HG03354 (cell line): ENCODE measurements at regions not wholly inside any gene's neighbourhood (a gene's known extent, or its start where the extent isn't known, plus 50 kb on each side); places are given as distances from the start of the nearest gene placed in this dataset.
A peak's percentile ranks its signal among the peaks of the same experiment; 100 is the strongest.

Experiments used
- ATAC-seq: cut with Tn5 transposase; IDR thresholded peaks from one replicate; pipeline ENCODE4 v1.9.1; 2021; ENCODE audit warnings: mild to moderate bottlenecking; ENCODE audit not compliant: unreplicated experiment, poor library complexity, severe bottlenecking

DNA sequence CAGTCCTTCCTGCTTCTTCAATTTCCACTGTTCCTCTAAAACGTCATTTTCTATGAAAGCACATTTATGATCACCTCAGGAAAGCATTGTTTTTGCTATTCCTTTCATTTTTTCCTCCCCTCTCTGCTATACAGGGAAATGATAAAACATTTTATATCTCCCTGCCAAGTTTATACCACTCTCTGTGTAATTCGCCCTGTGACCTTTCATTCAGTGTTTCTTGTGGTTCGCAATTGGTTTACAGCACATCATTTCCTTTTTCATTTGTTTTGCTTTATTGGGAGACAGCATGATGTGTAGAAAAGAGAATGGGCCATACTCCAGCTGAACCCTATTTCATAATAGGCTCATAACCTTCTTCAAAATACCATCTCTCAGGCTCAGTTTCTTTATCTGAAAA lies 99.9 kb upstream of the RAPGEF2 start:
- ATAC-seq: no peak

DNA sequence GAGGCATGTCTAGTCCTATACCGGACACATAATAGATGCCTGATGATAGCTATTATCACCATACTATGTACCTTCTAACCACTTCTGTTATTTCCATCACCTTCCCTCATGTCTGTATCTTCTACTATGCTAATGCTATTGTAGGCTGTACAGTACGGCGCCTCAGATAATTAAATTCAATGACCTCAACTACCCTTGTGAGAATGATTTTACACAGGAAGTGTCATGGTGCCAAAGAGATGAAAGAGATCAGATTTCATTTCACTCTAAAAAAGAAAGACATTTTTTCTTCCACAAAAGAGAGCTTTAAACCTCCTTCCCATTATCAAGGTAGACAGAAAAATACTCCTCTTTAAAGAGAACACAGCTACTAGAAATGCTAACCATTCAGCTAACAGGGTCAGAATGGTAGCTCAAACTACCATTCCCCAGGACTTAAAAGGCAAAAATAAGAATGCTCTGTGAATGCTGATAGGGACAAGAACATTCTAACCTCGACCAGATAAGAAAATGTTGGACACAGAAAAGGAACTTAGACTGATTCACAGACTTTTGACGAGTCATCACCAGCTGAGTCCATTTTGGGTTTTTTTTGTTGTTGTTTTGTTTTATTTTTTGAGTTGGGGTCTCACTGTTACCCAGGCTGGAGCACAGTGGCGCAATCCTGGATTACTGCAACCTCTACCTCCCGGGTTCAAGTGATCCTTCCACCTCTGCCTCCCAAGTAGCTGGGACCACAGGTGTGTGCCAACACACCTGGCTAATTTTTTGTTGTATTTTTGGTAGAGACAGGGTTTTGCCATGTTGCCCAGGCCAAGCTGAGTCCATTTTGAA lies 99.2 kb upstream of the RAPGEF2 start:
- no peak for ATAC-seq

DNA sequence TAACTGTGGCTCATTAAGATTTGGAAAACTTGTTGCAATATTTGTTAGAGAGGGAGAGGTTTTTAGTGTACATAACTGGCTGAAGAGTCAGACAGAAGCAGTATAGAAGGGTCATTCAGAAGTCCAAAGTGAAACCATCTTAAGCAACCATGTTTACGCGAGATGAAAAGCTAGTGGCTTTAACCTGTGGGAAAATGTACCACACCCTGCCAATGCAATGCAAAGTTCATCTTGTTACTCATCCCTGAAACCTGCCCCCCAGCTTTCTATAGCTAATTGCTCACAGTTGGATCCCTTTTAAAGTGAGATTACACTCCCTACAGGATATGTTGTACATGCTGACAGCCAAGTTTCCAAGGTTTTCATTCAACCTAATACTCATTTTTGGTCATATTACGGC lies 96.7 kb upstream of the RAPGEF2 start:
- no peak for ATAC-seq

DNA sequence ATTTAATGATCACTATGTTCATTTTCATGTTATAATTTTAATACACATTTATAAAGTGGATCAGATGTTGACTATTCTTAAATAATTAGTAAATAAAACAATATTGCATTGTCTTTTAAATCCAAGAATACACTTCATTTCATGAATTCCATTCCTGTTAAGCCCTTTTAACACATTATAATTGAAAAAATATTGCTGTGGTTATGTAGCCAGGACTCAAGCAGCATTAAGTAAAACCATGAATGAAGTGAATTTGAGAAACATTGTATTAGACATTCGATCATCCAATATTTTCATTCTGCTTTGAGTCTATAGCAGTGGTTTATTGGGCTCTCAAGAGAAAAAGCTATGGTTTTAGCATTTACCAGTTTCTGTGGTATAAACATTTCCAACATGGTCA lies 94.2 kb upstream of the RAPGEF2 start:
- ATAC-seq: no peak

DNA sequence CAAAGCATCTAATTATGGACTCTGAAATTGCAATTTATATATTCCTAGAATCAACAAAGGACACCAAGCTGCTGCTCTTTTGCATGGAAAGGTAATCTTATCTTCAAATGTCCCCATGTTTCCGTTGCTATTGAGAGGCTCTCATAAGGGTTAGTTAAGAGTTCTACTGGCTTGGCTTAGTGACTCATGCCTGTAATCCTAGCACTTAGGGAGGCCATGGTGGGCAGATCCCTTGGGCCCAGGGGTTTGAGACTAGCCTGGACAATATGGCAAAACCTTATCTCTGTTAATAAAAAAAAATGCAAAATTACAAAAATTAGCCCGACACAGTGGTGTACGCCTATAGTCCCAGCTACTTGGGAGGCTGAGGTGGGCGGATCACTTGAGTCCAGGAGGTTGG lies 93.4 kb upstream of the RAPGEF2 start:
- no peak for ATAC-seq

DNA sequence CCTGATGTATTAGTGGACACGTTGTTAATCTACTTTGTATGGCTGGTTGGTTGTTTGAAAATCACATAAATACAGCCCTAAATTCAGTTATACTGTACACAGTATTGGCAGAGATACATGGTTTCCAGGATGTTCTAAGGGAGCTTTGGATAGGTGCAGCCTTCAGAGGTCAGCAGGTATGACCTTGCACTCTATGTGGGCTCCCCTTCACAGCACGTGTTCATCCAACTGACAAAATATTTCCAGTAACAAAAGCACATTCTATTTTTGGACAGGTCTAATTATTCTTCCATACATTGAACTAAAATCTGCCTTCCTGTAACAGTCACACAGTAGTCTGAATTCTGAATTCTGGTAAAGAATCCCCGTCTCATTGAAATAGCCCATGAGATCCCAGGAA lies 92.8 kb upstream of the RAPGEF2 start:
- no peak for ATAC-seq

DNA sequence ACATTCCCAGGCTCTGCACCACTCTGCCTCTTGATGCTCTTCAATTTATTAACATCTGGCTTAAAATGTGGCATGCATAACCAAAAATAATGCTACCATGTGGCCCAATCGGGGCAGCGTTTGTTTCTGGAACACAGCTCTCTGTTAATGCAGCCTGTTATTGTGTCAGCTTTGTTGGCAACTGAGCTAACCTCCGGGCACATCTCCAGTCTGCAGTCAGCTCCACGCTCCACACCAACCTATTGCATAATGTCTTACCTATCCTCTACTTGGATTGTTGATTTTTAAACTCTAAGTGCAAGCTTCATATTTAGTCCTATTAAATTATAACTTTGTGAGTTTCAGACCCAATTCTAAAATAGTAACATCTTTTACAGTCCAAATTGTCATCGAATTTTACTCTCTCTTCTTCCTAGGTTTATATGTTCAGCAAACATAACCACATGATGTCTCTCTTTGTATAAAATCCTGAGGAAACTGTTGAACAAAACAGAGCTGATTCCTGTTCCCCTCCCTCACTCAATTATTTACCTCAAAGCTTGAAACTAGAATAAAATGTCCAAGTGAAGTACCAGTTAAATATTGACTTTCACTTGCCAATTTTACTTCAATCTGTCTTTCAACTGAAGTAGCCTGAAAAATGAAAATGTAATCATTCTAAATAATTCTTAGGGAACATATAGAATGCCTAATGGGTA lies 92.2 kb upstream of the RAPGEF2 start:
- no peak for ATAC-seq

DNA sequence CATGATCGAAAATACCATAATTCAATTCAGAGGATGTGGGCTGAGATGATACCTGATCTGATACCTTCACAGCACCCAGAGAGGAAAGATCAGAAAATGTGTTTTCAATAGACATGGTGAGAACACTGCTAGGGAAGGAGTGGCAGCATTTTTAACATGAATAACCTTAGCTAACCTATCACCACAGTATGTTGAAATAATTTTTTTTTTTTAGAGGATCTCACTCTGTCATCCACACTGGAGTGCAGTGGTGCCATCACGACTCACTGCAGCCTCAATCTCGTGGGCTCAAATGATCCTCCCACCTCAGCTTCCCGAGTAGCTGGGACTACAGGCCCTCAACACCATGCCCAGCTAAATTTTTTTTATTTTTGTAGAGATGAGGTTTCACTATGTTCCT lies 90.5 kb upstream of the RAPGEF2 start:
- ATAC-seq: no peak

DNA sequence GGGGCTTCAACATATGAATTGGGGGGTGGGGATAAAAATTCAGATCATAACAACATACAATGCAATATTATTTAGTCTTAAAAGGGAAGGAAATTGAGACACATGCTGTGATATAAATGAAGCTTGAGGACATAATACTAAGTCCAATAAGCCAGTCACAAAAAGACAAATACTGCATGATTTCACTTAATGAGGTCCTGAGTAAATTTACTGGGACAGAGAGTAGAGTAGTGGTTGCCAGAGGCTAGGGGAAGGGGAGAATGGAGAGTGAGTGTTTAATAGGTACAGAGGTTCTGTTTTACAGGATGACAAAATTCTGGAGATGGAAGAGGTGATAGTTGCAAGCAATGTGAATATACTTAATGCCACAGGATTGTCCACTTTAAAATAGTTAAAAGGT lies 89.2 kb upstream of the RAPGEF2 start:
- ATAC-seq: no peak

DNA sequence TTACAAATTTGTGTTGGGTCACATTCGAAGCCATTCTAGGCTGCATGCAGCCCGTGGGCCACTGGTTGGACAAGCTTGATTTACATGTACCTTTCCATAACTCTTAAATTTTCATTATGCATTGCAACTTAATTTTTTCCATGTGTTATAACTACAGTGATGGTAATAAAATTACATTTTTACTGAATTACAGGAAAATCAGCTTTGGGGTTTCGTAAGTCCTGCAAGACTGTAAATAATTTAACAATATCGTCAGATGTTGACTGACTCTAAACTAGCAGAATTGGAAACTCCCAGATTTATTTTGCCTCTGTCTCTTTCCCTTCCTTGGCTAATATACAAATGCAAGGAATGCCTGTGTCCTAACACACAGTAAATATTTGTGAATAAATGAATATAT lies 88.0 kb upstream of the RAPGEF2 start:
- no peak for ATAC-seq

DNA sequence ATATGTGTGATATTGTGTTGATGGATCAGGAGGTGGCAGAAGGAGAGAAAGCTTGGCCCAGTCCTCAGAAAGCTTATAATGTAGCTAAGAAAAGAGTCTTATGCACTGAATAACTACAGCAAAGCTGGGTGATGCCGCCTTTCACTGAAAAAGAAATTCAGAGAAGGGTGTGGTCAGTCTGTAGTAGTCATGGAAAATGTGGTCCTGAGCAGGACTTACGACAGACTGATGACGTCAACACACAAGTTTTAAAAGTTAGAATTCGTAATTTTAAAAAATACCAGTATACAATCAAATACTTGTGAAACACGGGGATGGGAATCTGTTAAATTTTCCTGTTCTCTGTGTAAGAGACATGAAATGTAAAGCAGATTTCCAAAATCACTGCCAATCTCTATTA lies 87.0 kb upstream of the RAPGEF2 start:
- ATAC-seq: no peak

DNA sequence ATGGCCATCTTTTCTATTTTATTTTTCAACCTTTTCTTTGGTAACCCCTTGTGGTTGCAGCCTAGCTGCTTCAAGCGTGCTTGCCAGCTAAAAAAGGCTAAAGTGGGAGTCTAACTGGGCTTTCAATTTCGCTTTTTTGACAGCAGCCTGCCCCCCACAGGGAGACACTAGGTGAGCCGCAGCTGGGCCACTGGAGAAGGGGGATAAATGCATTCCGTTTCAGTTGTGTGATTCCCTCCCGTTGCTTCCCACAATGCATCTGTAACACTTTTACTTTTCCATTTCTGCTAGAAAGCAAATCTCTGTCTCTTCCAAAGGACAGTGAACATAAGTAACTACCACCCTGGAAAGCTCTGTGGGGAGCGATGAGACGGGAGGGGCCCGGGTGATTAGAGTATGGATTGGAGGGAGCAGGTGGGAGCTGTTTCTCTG lies 86.3 kb upstream of the RAPGEF2 start:
- ATAC-seq: peak; percentile 47

DNA sequence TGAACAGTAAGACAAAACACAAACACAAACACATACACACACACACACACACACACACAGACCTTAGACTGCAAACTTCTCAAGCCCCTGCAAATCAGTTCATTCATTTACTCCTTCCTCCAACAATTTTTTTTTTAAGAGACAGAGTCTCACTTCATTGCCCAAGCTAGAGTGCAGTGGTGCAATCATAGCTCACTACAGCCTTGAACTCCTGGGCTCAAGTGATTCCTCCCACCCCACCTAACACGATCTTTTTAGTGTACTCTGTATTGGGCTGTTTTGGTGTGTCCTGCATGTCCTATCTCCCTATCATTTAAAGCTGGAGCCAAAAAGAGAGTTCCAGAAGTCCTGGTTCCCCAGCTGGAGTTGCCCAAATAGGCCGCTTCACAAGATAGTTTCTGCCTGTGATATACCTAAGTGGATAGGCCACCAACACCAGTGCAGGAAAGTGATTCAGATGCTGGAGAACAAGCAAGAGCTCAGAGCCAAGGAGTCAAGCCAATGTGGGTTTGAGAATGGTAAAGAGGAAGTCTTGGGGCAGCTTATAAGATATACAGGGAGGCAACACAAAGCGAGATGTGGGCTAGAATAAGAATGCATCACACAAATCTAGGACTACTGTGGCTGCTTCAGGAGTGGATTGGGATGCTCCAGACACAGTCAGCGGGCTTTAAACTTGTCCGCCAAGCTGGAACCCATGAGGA lies 85.4 kb upstream of the RAPGEF2 start:
- peak; percentile 41 for ATAC-seq

DNA sequence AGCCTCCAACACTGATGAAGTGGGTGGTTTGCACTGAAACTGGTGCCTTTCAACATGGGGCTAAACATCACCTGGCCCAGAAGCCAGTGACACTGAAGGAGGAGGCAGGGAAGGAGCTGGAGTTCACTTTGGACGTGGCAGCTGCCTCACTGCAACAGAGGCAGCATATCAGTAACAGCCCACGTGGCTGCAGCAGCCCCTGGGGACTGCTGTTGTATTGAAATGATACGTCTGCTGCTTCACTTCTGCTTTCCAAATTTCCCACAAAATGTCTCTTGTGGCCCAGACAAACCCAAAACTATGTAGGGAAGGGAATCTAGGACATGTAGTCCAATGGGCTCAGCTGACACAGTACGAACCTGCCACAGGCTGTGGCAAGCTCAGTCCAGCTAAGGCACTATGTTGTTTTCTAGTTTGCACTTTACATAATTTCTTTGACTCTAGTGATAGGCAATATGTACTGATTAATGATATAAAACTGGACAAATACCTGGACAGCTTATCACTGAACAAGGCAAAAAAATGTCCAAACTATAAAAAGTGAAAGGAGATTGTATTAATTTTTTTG lies 84.7 kb upstream of the RAPGEF2 start:
- peak; percentile 93 for ATAC-seq

DNA sequence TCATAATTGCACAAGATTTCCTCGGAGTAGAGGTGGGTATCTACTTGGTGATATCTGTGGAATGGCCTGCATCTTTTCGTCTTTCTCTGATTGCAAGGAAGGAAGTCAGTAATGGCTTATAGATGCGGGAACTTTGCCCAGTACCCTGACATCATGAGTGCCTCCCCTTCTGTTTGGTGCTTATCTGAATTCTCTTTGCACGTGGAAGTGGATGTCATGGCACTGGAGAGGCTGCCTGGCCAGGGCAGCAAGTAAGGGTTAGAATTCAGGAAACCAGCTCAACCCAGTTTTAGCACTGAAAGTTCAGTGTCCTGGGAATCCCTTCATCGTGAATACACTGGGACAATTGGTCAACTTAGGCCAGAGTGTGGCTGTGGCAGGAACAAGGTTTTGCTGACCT lies 83.5 kb upstream of the RAPGEF2 start:
- no peak for ATAC-seq

DNA sequence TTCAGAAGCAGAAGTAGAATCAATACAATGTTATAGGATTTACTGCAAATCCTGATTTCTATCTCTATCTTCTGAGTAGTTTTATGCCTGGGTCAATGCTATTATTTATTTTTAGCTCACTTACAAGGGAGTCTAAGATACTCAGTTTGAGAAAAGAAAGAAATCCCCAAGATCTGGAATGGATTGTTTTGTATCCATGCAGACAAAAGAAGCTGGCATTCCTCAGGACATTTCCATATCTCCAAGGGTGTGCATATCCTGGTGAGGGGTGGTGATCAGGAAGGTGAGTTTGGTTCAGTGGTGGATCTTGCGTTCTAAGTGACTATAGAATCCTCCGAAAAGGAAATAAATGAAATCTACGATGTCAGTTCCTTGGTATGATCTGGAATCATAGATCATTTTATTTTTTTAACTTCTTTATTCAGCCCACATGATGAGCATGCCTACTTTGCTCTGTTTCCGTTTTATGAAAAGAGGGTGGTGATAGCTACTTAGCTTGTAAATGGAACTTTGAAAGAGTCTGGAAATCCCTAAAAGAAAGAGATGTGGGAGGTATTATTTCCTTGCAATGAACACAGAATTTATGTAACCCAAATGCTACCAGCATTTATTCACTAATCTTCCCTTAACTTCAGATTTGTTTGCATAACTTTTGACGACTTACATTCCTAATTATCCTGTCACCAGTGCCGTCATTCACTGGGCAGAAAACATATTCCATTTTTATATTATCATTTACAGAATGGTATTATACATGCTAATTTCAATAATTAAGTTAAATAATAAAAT lies 81.1 kb upstream of the RAPGEF2 start:
- ATAC-seq: no peak

DNA sequence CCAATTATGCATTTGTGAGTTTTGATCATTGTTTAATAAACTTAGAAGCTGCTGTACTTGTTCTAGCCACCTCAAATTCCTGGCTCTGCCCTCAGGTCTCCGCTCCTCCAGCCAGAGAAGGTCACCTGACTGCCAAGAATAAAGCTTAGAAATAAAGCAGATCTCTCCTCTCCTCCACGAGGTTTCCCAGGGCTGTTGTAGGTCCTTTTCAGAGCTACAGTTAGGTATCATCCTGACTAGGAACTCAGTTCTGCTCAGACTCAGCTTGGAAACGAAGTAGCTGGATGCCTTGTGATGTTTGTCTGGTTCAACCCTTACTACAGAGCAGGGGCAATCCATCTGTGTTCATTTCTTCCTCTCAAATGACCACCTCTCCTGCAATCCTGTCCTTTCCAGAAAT lies 79.1 kb upstream of the RAPGEF2 start:
- no peak for ATAC-seq

DNA sequence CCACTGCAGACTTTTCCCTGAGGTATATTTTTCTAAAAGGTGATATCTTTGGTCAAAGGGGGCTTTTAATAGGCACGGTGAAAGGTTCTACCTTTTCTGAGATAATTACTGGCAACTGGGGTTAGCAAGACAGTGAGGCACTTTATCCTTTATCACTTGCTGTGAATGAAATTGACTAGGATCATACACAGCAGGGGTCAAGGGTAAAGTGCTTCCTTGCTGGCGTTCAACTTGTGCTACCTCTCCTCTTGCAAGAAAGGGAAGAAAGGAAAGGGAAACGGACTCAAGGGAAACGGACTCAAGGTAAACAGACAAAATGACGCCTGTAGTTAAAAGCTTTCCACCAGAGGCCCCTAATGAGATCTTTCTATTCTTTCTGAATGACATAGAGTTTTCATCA lies 78.6 kb upstream of the RAPGEF2 start:
- no peak for ATAC-seq

DNA sequence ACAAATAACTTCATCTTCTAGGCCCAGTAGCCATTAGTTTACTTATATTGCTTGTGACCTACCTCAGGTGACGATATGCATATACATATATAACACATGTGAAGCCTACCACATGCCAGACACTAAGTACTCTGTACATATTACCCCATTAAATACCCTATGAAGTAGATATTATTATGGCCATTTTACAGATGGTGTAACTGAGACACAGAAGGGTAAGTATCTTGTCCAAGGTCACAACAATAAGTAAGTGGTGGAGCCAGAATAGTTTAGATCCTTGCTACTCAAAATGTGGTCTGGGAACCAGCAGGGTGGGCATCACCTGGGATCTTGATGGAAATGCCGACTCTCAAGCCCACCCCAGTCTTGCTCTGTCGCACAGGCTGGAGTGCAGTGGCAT lies 78.1 kb upstream of the RAPGEF2 start:
- ATAC-seq: no peak

DNA sequence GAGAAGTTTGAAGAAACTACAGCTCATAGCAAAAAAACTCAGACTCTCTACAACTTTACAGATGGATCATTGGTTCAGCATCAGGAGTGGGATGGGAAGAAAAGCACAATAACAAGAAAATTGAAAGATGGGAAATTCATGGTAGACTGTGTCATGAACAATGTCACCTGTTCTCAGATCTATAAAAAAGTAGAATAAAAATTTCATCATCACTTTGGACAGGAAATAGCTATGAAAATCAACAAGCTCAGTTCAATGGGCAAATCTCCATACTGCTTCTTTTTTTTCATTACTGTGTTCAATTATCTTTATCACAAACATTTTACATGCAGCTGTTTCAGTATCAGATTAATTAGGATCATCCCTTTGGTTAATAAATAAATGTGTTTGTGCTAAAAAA lies 76.5 kb upstream of the RAPGEF2 start:
- ATAC-seq: no peak
